ENCODE measurements at regions not wholly inside any gene's neighbourhood (a gene's known extent, or its start where the extent isn't known, plus 50 kb on each side); places are given as distances from the start of the nearest gene placed in this dataset.

GRCh38 chr16:72482695-72483094 is 310.7 kb upstream of the PMFBP1 start:
- DNase-seq, result no peak
- H3K4me1 ChIP-seq, result no peaks in the 10 kb centered on the region
- H3K27me3 ChIP-seq, result no peaks in the 10 kb centered on the region
- no peak overlapping the region for H3K27ac ChIP-seq
- no peaks in the 10 kb centered on the region for H3K36me3 ChIP-seq
- TF ChIP-seq POLR2A (IDR thresholded peaks at IDR 0.05) (no peak), POLR2AphosphoS5 (IDR thresholded peaks at IDR 0.05) (no peak), EP300 (IDR thresholded peaks at IDR 0.05) (no peak)
- 80 to 84% methylated on average over 3 of the region's 3 CpGs for WGBS, 2 donors
- ATAC-seq (ENCODE audit: low FRiP score in 2 of 2), result no peak
- no peaks in the 10 kb centered on the region for H3K9me3 ChIP-seq
- H3K4me3 ChIP-seq, result no peak overlapping the region

DNA sequence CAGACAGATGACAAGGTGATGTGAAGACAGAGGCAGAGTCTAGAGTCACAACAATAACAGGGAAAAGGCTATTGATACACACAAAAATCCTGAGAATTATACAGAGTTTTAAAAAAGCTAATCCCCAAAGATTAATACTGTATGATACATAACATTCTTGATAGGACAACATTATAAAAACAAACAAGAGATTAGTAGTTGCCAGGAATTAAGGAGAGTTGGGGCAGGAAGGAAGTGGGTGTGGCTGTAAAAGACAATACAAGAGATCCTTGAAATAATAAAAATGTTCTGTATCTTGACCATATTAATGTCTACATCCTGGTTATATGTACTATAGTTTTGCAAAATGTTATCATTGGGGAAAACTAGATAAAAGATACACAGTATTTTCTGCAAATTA is 309.5 kb upstream of the PMFBP1 start:
- Histone ChIP-seq H3K36me3 (no peaks in the 10 kb centered on the region), H3K27me3 (no peaks in the 10 kb centered on the region), H3K9me3 (no peaks in the 10 kb centered on the region), H3K27ac (no peak overlapping the region), H3K4me3 (no peak overlapping the region), H3K4me1 (no peaks in the 10 kb centered on the region)
- DNase-seq, result no peak
- ATAC-seq (ENCODE audit: low FRiP score in 2 of 2), result no peak
- no peak for TF ChIP-seq CTCF (IDR thresholded peaks at IDR 0.05)
- no peak for TF ChIP-seq POLR2A (IDR thresholded peaks at IDR 0.05)
- no peak for TF ChIP-seq EP300 (IDR thresholded peaks at IDR 0.05)
- no peak for TF ChIP-seq POLR2AphosphoS5 (IDR thresholded peaks at IDR 0.05)

GRCh38 chr16:72480911-72481310 is 309.0 kb upstream of the PMFBP1 start:
- DNase-seq, result no peak
- TF ChIP-seq EP300 (IDR thresholded peaks at IDR 0.05), result no peak
- no peak for TF ChIP-seq POLR2A (IDR thresholded peaks at IDR 0.05)
- TF ChIP-seq CTCF (IDR thresholded peaks at IDR 0.05), result no peak
- no peak for TF ChIP-seq POLR2AphosphoS5 (IDR thresholded peaks at IDR 0.05)
- 72 to 76% methylated on average over 2 of the region's 2 CpGs for WGBS, 2 donors
- no peak overlapping the region for H3K4me3 ChIP-seq
- no peak overlapping the region for H3K27ac ChIP-seq
- H3K27me3 ChIP-seq, result no peaks in the 10 kb centered on the region
- ATAC-seq (ENCODE audit: low FRiP score in 2 of 2), result no peak
- no peaks in the 10 kb centered on the region for H3K4me1 ChIP-seq
- no peaks in the 10 kb centered on the region for H3K36me3 ChIP-seq
- no peaks in the 10 kb centered on the region for H3K9me3 ChIP-seq

GRCh38 chr16:72475688-72476087 is 303.7 kb upstream of the PMFBP1 start:
- no peak for DNase-seq
- Histone ChIP-seq H3K4me3 (no peak overlapping the region), H3K36me3 (no peaks in the 10 kb centered on the region), H3K27me3 (no peaks in the 10 kb centered on the region), H3K27ac (no peak overlapping the region), H3K9me3 (no peaks in the 10 kb centered on the region), H3K4me1 (no peaks in the 10 kb centered on the region)
- ATAC-seq (ENCODE audit: low FRiP score in 2 of 2), result no peak
- 73 to 75% methylated on average over 3 of the region's 3 CpGs for WGBS, 2 donors
- TF ChIP-seq EP300 (IDR thresholded peaks at IDR 0.05) (no peak), POLR2AphosphoS5 (IDR thresholded peaks at IDR 0.05) (no peak)

DNA sequence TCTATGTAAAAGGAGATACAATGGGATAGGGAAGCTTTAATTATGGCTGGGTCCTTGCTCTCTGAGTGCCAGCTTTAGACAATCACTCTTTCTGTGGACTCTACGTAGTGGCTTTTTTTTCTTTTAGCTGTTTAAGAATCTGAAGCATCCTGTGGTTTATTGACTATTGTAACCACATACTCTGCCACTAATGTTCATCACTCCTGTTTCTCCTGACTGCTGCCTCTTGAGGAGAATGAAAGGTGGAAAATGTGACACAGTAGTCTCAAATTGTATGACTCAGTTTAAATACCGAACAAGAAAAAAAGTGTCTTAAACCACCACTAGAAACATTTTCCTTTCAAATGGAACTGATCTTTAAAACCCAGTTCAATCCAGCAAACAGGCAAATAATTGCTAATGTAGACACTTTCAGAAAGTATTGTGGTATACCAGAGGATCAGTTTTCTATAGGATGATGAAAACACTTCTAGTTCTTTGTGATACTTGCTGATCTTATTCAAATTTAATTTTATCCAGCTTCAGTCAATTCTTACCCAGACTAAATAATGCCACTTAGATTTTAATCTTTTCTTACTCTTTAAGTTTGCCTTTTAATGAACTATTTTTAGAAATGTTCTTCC is 302.7 kb upstream of the PMFBP1 start:
- TF ChIP-seq POLR2A (IDR thresholded peaks at IDR 0.05), result no peak
- no peak for TF ChIP-seq EP300 (IDR thresholded peaks at IDR 0.05)
- TF ChIP-seq CTCF (IDR thresholded peaks at IDR 0.05), result no peak
- TF ChIP-seq POLR2AphosphoS5 (IDR thresholded peaks at IDR 0.05), result no peak
- Histone ChIP-seq H3K4me3 (no peak overlapping the region), H3K4me1 (no peaks in the 10 kb centered on the region), H3K27me3 (no peaks in the 10 kb centered on the region), H3K36me3 (no peaks in the 10 kb centered on the region), H3K9me3 (no peaks in the 10 kb centered on the region), H3K27ac (no peak overlapping the region)
- ATAC-seq (ENCODE audit: low FRiP score in 2 of 2), result no peak
- no peak for DNase-seq
- WGBS, 2 donors, result 63 to 69% methylated on average over 2 of the region's 2 CpGs

GRCh38 chr16:72473631-72474030 is 301.7 kb upstream of the PMFBP1 start:
- ATAC-seq (ENCODE audit: low FRiP score in 2 of 2) (no peak), DNase-seq (no peak)
- Histone ChIP-seq H3K4me3 (no peak overlapping the region), H3K36me3 (no peaks in the 10 kb centered on the region), H3K4me1 (no peaks in the 10 kb centered on the region), H3K27me3 (no peaks in the 10 kb centered on the region), H3K9me3 (no peaks in the 10 kb centered on the region), H3K27ac (no peak overlapping the region)
- WGBS, 2 donors, result 92 to 98% methylated on average over 1 of the region's 1 CpG
- no peak for TF ChIP-seq POLR2A (IDR thresholded peaks at IDR 0.05)
- no peak for TF ChIP-seq CTCF (IDR thresholded peaks at IDR 0.05)
- TF ChIP-seq POLR2AphosphoS5 (IDR thresholded peaks at IDR 0.05), result no peak
- no peak for TF ChIP-seq EP300 (IDR thresholded peaks at IDR 0.05)

Measured in upper lobe of left lung (tissue), 6 donors.